ENCODE measurements at regions not wholly inside any gene's neighbourhood (a gene's known extent, or its start where the extent isn't known, plus 50 kb on each side); places are given as distances from the start of the nearest gene placed in this dataset.

DNA sequence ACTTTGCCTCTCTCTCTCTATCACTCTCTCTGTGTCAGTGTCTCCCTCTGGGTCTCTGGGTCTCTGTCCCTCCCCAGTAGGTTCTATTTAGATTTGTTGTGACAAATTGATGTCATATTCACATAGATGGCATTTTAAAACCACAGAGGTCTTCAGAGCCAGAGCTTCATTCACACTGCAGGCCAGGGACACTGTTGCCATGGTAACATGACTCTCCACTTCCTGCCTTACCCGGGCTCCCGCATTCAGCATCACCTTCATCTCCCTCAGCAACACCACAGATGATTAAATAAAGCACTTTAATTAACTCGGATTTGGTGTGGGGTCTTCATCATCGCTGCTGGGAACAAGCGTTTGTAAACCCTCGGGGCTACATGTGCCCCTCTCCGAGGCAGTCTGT lies 132.6 kb downstream of the ETS2 start:
- TF ChIP-seq EZH2 (IDR thresholded peaks at IDR 0.05; ENCODE audit: low read depth): no peak
- TF ChIP-seq, protein P1, sequence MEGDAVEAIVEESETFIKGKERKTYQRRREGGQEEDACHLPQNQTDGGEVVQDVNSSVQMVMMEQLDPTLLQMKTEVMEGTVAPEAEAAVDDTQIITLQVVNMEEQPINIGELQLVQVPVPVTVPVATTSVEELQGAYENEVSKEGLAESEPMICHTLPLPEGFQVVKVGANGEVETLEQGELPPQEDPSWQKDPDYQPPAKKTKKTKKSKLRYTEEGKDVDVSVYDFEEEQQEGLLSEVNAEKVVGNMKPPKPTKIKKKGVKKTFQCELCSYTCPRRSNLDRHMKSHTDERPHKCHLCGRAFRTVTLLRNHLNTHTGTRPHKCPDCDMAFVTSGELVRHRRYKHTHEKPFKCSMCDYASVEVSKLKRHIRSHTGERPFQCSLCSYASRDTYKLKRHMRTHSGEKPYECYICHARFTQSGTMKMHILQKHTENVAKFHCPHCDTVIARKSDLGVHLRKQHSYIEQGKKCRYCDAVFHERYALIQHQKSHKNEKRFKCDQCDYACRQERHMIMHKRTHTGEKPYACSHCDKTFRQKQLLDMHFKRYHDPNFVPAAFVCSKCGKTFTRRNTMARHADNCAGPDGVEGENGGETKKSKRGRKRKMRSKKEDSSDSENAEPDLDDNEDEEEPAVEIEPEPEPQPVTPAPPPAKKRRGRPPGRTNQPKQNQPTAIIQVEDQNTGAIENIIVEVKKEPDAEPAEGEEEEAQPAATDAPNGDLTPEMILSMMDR (conservative IDR thresholded peaks at IDR 0.05): no peak

All from PC-9 (cell line).